HCT116 (cell line): ENCODE measurements at regions not wholly inside any gene's neighbourhood (a gene's known extent, or its start where the extent isn't known, plus 50 kb on each side); places are given as distances from the start of the nearest gene placed in this dataset.

ENCODE experiments used
- ATAC-seq: fragments of 200-7000 bp; cut with Tn5 transposase; 2 replicates; pipeline ENCODE4 v1.9.1; 2020; ENCODE audit warnings: mild to moderate bottlenecking, moderate library complexity
- BruUV-seq: library from RNA; stranded (reverse); fragments of 400-500 nt; replicated peaks from 2 replicates; lab custom pipeline; 2021; lab: Mats Ljungman, UMichigan
- CTCF ChIA-PET: fragments of 300-600 bp; sonication (Branson Sonifier 250); formaldehyde crosslinking; loops from one replicate; lab custom pipeline; 2021; ENCODE audit warnings: antibody characterized with exemption; lab: Charles Lee
- POLR2A ChIA-PET: fragments of 300-600, 350-600 bp; sonication (Branson Sonifier 250); formaldehyde crosslinking; loops from one replicate; lab custom pipeline; 2021; ENCODE audit warnings: antibody characterized with exemption; lab: Charles Lee
- RAD21 ChIA-PET, 2 experiments: fragments of 300-600 bp; sonication (Branson Sonifier 250); formaldehyde crosslinking; loops; one replicate each; lab custom pipeline; 2023; ENCODE audit warnings: low total read pairs in 2 of 2; ENCODE audit not compliant: uncharacterized antibody in 2 of 2, unreplicated experiment in 2 of 2, low non-redundant PET in 1 of 2; lab: Charles Lee
- DNase-seq: peaks from one replicate; pipeline ENCODE4 v3.0.0-alpha.2; 2010; ENCODE audit warnings: low read depth, low spot score
- H2AFZ ChIP-seq: fragments of 200-600 bp; shearing (Covaris generic), sonication (generic); 2 replicates; pipeline ENCODE4 v1.6.1; 2017; ENCODE audit warnings: low read depth, mixed run types, mixed read lengths, antibody characterized with exemption, low read length; ENCODE audit not compliant: poor library complexity, severe bottlenecking
- H3K27ac ChIP-seq: 2 replicates; pipeline ENCODE4 v1.5.1; 2012; ENCODE audit warnings: low read depth, low read length
- H3K27me3 ChIP-seq: fragments of 200-600 bp; sonication (generic); 2 replicates; pipeline ENCODE4 v1.6.1; 2016; ENCODE audit warnings: mixed run types, low read length, mixed read lengths; ENCODE audit not compliant: insufficient read depth
- H3K36me3 ChIP-seq, 2 experiments: fragments of 200-500 bp in 1 of 2; fragments of 200-600 bp in 1 of 2; sonication (Bioruptor generic) in 1 of 2; sonication (generic) in 1 of 2; 2 replicates each; pipeline versions ENCODE4 v1.5.1 to v1.6.1; 2014 to 2016; ENCODE audit warnings: low read length in 2 of 2, inconsistent platforms in 1 of 2, mixed read lengths in 1 of 2, mixed run types in 1 of 2; ENCODE audit not compliant: insufficient read depth in 2 of 2, control insufficient read depth in 1 of 2
- H3K4me1 ChIP-seq, 2 experiments: fragments of 200-600 bp in 1 of 2; sonication (generic) in 1 of 2; 2 replicates each; pipeline versions ENCODE4 v1.5.1 to v1.6.1; 2012 to 2017; ENCODE audit warnings: low read length in 2 of 2, inconsistent platforms in 1 of 2, mild to moderate bottlenecking in 1 of 2, mixed read lengths in 1 of 2, mixed run types in 1 of 2, moderate library complexity in 1 of 2; ENCODE audit not compliant: insufficient read depth in 2 of 2, control insufficient read depth in 1 of 2
- H3K4me2 ChIP-seq: fragments of 200-600 bp; sonication (generic); 2 replicates; pipeline ENCODE4 v1.6.1; 2017; ENCODE audit warnings: mixed run types, low read length, mixed read lengths
- H3K4me3 ChIP-seq, 2 experiments: fragments of 200-600 bp in 1 of 2; sonication (generic) in 1 of 2; replicated peaks in 1 of 2; 2 replicates each; pipeline ENCODE4 v1.5.1; 2011 to 2016; ENCODE audit warnings: low read length in 2 of 2, control low read depth in 1 of 2, low read depth in 1 of 2, mild to moderate bottlenecking in 1 of 2, mixed read lengths in 1 of 2, mixed run types in 1 of 2
- H3K79me2 ChIP-seq: fragments of 200-600 bp; sonication (generic); 2 replicates; pipeline ENCODE4 v1.6.1; 2017; ENCODE audit warnings: mild to moderate bottlenecking, mixed run types, low read length, moderate library complexity, mixed read lengths; ENCODE audit not compliant: insufficient read depth
- H3K9ac ChIP-seq: fragments of 200-600 bp; sonication (generic); 2 replicates; pipeline ENCODE4 v1.6.1; 2016; ENCODE audit warnings: low read length, mixed read lengths
- H3K9me2 ChIP-seq: fragments of 200-600 bp; sonication (generic), shearing (Covaris generic); 2 replicates; pipeline ENCODE4 v1.6.1; 2017; ENCODE audit warnings: mixed run types, mild to moderate bottlenecking, moderate library complexity; ENCODE audit not compliant: insufficient read depth
- H3K9me3 ChIP-seq, 2 experiments: fragments of 200-500 bp in 1 of 2; fragments of 200-600 bp in 1 of 2; sonication (Bioruptor generic) in 1 of 2; sonication (generic) in 1 of 2; 2 replicates each; pipeline ENCODE4 v1.6.1; 2014 to 2017; ENCODE audit warnings: low read length in 2 of 2, mixed read lengths in 2 of 2, inconsistent platforms in 1 of 2, low read depth in 1 of 2, mild to moderate bottlenecking in 1 of 2, mixed run types in 1 of 2, moderate library complexity in 1 of 2; ENCODE audit not compliant: control insufficient read depth in 1 of 2, insufficient read depth in 1 of 2
- H4K20me1 ChIP-seq: fragments of 200-600 bp; sonication (generic), shearing (Covaris generic); 2 replicates; pipeline ENCODE4 v1.6.1; 2017; ENCODE audit warnings: mixed run types, mild to moderate bottlenecking, moderate library complexity; ENCODE audit not compliant: insufficient read depth
- ATF3 ChIP-seq: IDR thresholded peaks from 2 replicates; pipeline ENCODE4 v1.6.1; 2012
- CEBPB ChIP-seq: IDR thresholded peaks from 2 replicates; pipeline ENCODE4 v1.6.1; 2012; ENCODE audit warnings: low read depth
- CTCF ChIP-seq, 3 experiments: fragments of 200-600 bp in 1 of 3; sonication (generic) in 1 of 3; IDR thresholded peaks in 2 of 3; conservative IDR thresholded peaks in 1 of 3; 2 replicates each; pipeline ENCODE4 v1.5.1; 2012 to 2017; ENCODE audit warnings: low read depth in 2 of 3, low read length in 2 of 3, antibody characterized with exemption in 1 of 3, borderline replicate concordance in 1 of 3, control low read depth in 1 of 3, mild to moderate bottlenecking in 1 of 3, mixed read lengths in 1 of 3, mixed run types in 1 of 3, moderate library complexity in 1 of 3; ENCODE audit not compliant: insufficient read depth in 1 of 3
- EGR1 ChIP-seq: IDR thresholded peaks from 2 replicates; pipeline ENCODE4 v1.6.1; 2012; ENCODE audit warnings: low read depth
- ELF1 ChIP-seq: IDR thresholded peaks from 2 replicates; pipeline ENCODE4 v1.6.1; 2012; ENCODE audit warnings: low read depth, borderline replicate concordance
- EZH2 ChIP-seq: fragments of 200-600 bp; sonication (generic); IDR thresholded peaks from 2 replicates; pipeline ENCODE4 v1.6.1; 2017; ENCODE audit warnings: antibody characterized with exemption, mixed run types
- EZH2phosphoT487 ChIP-seq: fragments of 200-600 bp; IDR thresholded peaks from 2 replicates; pipeline ENCODE4 v1.6.1; 2018; ENCODE audit warnings: antibody characterized with exemption, borderline replicate concordance
- FOSL1 ChIP-seq: IDR thresholded peaks from 2 replicates; pipeline ENCODE4 v1.6.1; 2012; ENCODE audit warnings: low read depth
- JUND ChIP-seq: IDR thresholded peaks from 2 replicates; pipeline ENCODE4 v1.6.1; 2012
- MAX ChIP-seq: IDR thresholded peaks from 2 replicates; pipeline ENCODE4 v1.6.1; 2012
- RAD21 ChIP-seq: IDR thresholded peaks from 2 replicates; pipeline ENCODE4 v1.6.1; 2012; ENCODE audit warnings: low read depth, mild to moderate bottlenecking
- SP1 ChIP-seq: IDR thresholded peaks from 2 replicates; pipeline ENCODE4 v1.6.1; 2012; ENCODE audit warnings: low read depth
- TCF7L2 ChIP-seq: IDR thresholded peaks from 2 replicates; pipeline ENCODE4 v1.7.0; 2011; ENCODE audit warnings: borderline replicate concordance, inconsistent platforms; ENCODE audit not compliant: insufficient read depth, insufficient read length; ENCODE audit errors: extremely low read depth
- intact Hi-C: fragments of 100-400 bp; cut with micrococcal nuclease; formaldehyde crosslinking; loops from 2 replicates; pipeline ENCODE4 v1.10.0; 2022

- no peaks in the 10 kb centered on the region for H3K79me2 ChIP-seq
- TF ChIP-seq ATF3 (no peak), ELF1 (no peak), FOSL1 (no peak), EGR1 (no peak), RAD21 (no peak), SP1 (no peak), EZH2 (no peak), TCF7L2 (no peak), JUND (no peak), MAX (no peak)
- RAD21 ChIA-PET, result no interaction called here
- H3K9me3 ChIP-seq, result no peaks in the 10 kb centered on the region
- H3K9ac ChIP-seq, result no peak overlapping the region
- no peaks in the 10 kb centered on the region for H3K9me2 ChIP-seq
- H3K4me1 ChIP-seq, result peaks cover 4 to 5% of the 10 kb centered on the region in 2 experiments; a peak in 1 of 4 replicates
- ATAC-seq, result no peak
- H3K36me3 ChIP-seq, result no peaks in the 10 kb centered on the region
- intact Hi-C loops, result no loop called here
- CTCF ChIA-PET, result no interaction called here
- POLR2A ChIA-PET, result no interaction called here
- no peak for DNase-seq
- no peak overlapping the region for H3K4me3 ChIP-seq
- H3K27ac ChIP-seq, result no peak overlapping the region
- no peaks in the 10 kb centered on the region for H4K20me1 ChIP-seq
- H3K27me3 ChIP-seq, result no peaks in the 10 kb centered on the region
- no peak overlapping the region for H3K4me2 ChIP-seq
- BruUV-seq, result no TSS peak
- peak overlapping the region; percentile 61 for H2AFZ ChIP-seq
Measured at GRCh38 chrX:45309096-45309495, 108.4 kb upstream of the DIPK2B start.

- RAD21 ChIA-PET, result no interaction called here
- Histone ChIP-seq H4K20me1 (no peaks in the 10 kb centered on the region), H3K4me3 (no peak overlapping the region), H3K27me3 (no peaks in the 10 kb centered on the region), H3K36me3 (no peaks in the 10 kb centered on the region), H3K4me1 (peaks cover 4 to 5% of the 10 kb centered on the region in 2 experiments; a peak in 1 of 4 replicates), H3K9me3 (no peaks in the 10 kb centered on the region), H3K27ac (peak overlapping the region; percentile 43; the same call in 1 of the 2 replicates), H2AFZ (peak overlapping the region; percentile 68), H3K9me2 (no peaks in the 10 kb centered on the region)
- ATAC-seq (no peak), DNase-seq (no peak)
- POLR2A ChIA-PET, result no interaction called here
- BruUV-seq, result no TSS peak
- TF ChIP-seq CEBPB, result no peak
- no peak for TF ChIP-seq SP1
- TF ChIP-seq CTCF (IDR thresholded peaks at IDR 0.05 in 2 of 3, conservative IDR thresholded peaks at IDR 0.05 in 1 of 3; ENCODE audit: borderline replicate concordance in 1 of 3, insufficient read depth in 1 of 3, low read depth in 2 of 3, low read length in 2 of 3), result no peak
- TF ChIP-seq RAD21, result no peak
- TF ChIP-seq EZH2phosphoT487, result no peak
- TF ChIP-seq, all 23 proteins: peak for 0
- H3K79me2 ChIP-seq, result no peaks in the 10 kb centered on the region
- CTCF ChIA-PET, result no interaction called here
- no peak overlapping the region for H3K9ac ChIP-seq
- 0 out of 2 replicates have a peak overlapping the region, but pooled peaks have one; percentile 12 for H3K4me2 ChIP-seq
- intact Hi-C loops, result no loop called here
Measured at GRCh38 chrX:45306794-45307193, 106.1 kb upstream of the DIPK2B start.
